Cardiac fibroblast (primary cell): ENCODE measurements at regions not wholly inside any gene's neighbourhood (a gene's known extent, or its start where the extent isn't known, plus 50 kb on each side); places are given as distances from the start of the nearest gene placed in this dataset.

Experiments used
- DNase-seq, 2 donors: peaks; one replicate each; pipeline versions ENCODE4 v3.0.0 to v3.0.0-alpha.2; 2010; ENCODE audit warnings: low read depth in 2 of 2
- H3K4me3 ChIP-seq, 2 donors: replicated peaks in 1 of 2; 1 replicate in 1 of 2; 2 replicates in 1 of 2; pipeline ENCODE4 v1.5.1; 2011; ENCODE audit warnings: low read depth in 2 of 2, low read length in 2 of 2, mild to moderate bottlenecking in 2 of 2, moderate library complexity in 1 of 2
- CTCF ChIP-seq: IDR thresholded peaks from one replicate; pipeline ENCODE4 v1.5.1; 2011; ENCODE audit warnings: low read depth, mild to moderate bottlenecking, low read length, inconsistent platforms

GRCh38 chr3:194215392-194215791 lies 79.4 kb downstream of the HES1 start:
- no peak for DNase-seq
- no peak for TF ChIP-seq CTCF
- H3K4me3 ChIP-seq, result no peak overlapping the region

- H3K4me3 ChIP-seq, result no peak overlapping the region
- no peak for TF ChIP-seq CTCF
- no peak for DNase-seq
Measured at GRCh38 chr3:194218646-194219453, 82.9 kb downstream of the HES1 start.

- no peak for DNase-seq
- no peak overlapping the region for H3K4me3 ChIP-seq
- TF ChIP-seq CTCF, result no peak
Measured at GRCh38 chr3:194219826-194220410, 84.0 kb downstream of the HES1 start.

GRCh38 chr3:194220901-194221326 lies 85.0 kb downstream of the HES1 start:
- TF ChIP-seq CTCF, result no peak
- no peak for DNase-seq

GRCh38 chr3:194221336-194221735 lies 85.4 kb downstream of the HES1 start:
- no peak for DNase-seq
- H3K4me3 ChIP-seq, result no peak overlapping the region
- TF ChIP-seq CTCF, result no peak

More at GRCh38 chr3:194220901-194221326, 85.0 kb downstream of the HES1 start:
- no peak overlapping the region for H3K4me3 ChIP-seq

- DNase-seq, result no peak
- no peak overlapping the region for H3K4me3 ChIP-seq
- TF ChIP-seq CTCF, result no peak
Measured at GRCh38 chr3:194223951-194224350, 88.0 kb downstream of the HES1 start.
